Ishikawa (cell line): ENCODE measurements at regions not wholly inside any gene's neighbourhood (a gene's known extent, or its start where the extent isn't known, plus 50 kb on each side); places are given as distances from the start of the nearest gene placed in this dataset.

Source experiments
- EP300 ChIP-seq: IDR thresholded peaks from 2 replicates; pipeline ENCODE4 v1.6.1; 2012; ENCODE audit warnings: borderline replicate concordance
- YY1 ChIP-seq: IDR thresholded peaks from 2 replicates; pipeline ENCODE4 v1.6.1; 2012; ENCODE audit warnings: low read depth

- TF ChIP-seq YY1: no peak
- TF ChIP-seq EP300: no peak
Observed at GRCh38 chr18:1811282-1811681, 760.0 kb downstream of the METTL4 start.
